ENCODE measurements at regions not wholly inside any gene's neighbourhood (a gene's known extent, or its start where the extent isn't known, plus 50 kb on each side); places are given as distances from the start of the nearest gene placed in this dataset.

- intact Hi-C loops (cut with micrococcal nuclease) = no loop called here
- H3K27me3 Mint-ChIP-seq = no peaks in the 10 kb centered on the region
- peaks cover 58% of the 10 kb centered on the region for H3K9me3 Mint-ChIP-seq
- no peaks in the 10 kb centered on the region for H3K36me3 Mint-ChIP-seq (ENCODE audit: low read depth)
- no peak overlapping the region for H3K27ac Mint-ChIP-seq
- no peak overlapping the region for H3K4me3 Mint-ChIP-seq
- H3K4me1 Mint-ChIP-seq (ENCODE audit: low read depth) = no peaks in the 10 kb centered on the region
These were observed 54.2 kb upstream of the NT5C1B start for GRCh38 chr2:18643326-18644114.

GRCh38 chr2:18641823-18642222, 52.5 kb upstream of the NT5C1B start:
- Mint-ChIP-seq H3K27me3 (no peaks in the 10 kb centered on the region), H3K27ac (no peak overlapping the region), H3K36me3 (ENCODE audit: low read depth) (no peaks in the 10 kb centered on the region), H3K9me3 (peaks cover 65% of the 10 kb centered on the region), H3K4me3 (no peak overlapping the region), H3K4me1 (ENCODE audit: low read depth) (no peaks in the 10 kb centered on the region)
- intact Hi-C loops (cut with micrococcal nuclease) = no loop called here

DNA sequence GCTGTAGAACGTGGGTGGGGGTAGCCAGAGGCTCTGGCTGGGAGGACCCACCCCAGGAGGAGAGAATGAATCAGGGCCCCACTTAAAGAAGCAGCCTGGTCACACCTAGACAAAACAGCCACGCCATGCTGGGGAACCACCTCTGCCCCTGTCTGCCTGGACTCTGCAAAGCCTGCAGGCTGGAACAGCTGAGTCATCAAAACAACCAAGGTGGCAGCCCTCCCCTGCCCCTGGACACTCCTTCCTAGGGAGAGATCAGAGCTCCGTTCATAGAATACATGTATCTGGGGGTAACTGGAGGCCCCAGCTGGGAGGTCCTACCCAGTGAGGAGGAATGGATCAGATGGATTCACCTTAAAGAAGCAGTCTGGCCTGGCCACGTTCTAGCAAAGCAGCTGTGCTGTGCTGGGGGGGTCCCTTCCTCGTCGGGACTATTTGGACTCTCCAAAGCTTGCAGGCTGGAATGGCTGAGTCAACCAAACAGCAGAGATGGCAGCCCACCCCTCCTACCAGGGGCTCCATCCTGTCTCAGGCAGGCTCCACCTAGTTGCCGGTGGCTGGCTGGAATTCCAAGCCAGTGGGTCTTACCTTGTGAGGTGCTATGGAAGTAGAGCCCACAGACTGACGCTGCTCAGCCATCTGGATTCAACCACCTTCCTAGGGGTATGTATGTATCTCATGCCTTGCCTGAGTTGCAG, 50.5 kb upstream of the NT5C1B start:
- no peaks in the 10 kb centered on the region for H3K36me3 Mint-ChIP-seq (ENCODE audit: low read depth)
- no peaks in the 10 kb centered on the region for H3K27me3 Mint-ChIP-seq
- H3K4me3 Mint-ChIP-seq = no peak overlapping the region
- H3K27ac Mint-ChIP-seq = no peak overlapping the region
- H3K4me1 Mint-ChIP-seq (ENCODE audit: low read depth) = no peaks in the 10 kb centered on the region
- intact Hi-C loops (cut with micrococcal nuclease) = no loop called here
- H3K9me3 Mint-ChIP-seq = peaks cover 75% of the 10 kb centered on the region

All from dendritic cell treated with granulocyte-macrophage colony-stimulating factor and Interleukin-4, amounts not matched to agents 40 ng/mL and 50 ng/mL, for 4 days (primary cell).